Activated B cell treated with CpG ODN at 0.5 μM for 24 hours (primary cell): ENCODE measurements at regions not wholly inside any gene's neighbourhood (a gene's known extent, or its start where the extent isn't known, plus 50 kb on each side); places are given as distances from the start of the nearest gene placed in this dataset.

Experiments
- ATAC-seq: fragments of 200-7000 bp; cut with Tn5 transposase; one replicate; pipeline ENCODE4 v1.10.0; 2021; ENCODE audit warnings: low read depth, mild to moderate bottlenecking, moderate library complexity
- CTCF ChIA-PET: fragments of 350-600 bp; sonication (Branson Sonifier 250); formaldehyde crosslinking; loops from one replicate; lab custom pipeline; 2021; ENCODE audit warnings: antibody characterized with exemption; lab: Charles Lee
- POLR2A ChIA-PET: fragments of 350-600 bp; sonication (Branson Sonifier 250); formaldehyde crosslinking; loops from one replicate; lab custom pipeline; 2021; ENCODE audit warnings: antibody characterized with exemption; lab: Charles Lee
- DNase-seq: peaks from one replicate; pipeline ENCODE4 v3.0.0; 2022
- H3K27ac Mint-ChIP-seq: one replicate; pipeline ENCODE4 v1.8.0; 2020; ENCODE audit warnings: mixed read lengths
- H3K27me3 Mint-ChIP-seq: one replicate; pipeline ENCODE4 v1.8.0; 2021; ENCODE audit warnings: mixed read lengths
- H3K36me3 Mint-ChIP-seq: one replicate; pipeline ENCODE4 v1.8.0; 2021; ENCODE audit warnings: low read depth, mixed read lengths
- H3K4me1 Mint-ChIP-seq: one replicate; pipeline ENCODE4 v1.8.0; 2021; ENCODE audit warnings: mixed read lengths
- H3K4me3 Mint-ChIP-seq: one replicate; pipeline ENCODE4 v1.8.0; 2020; ENCODE audit warnings: mild to moderate bottlenecking, mixed read lengths
- H3K9me3 Mint-ChIP-seq: one replicate; pipeline ENCODE4 v1.8.0; 2020; ENCODE audit warnings: mixed read lengths
- intact Hi-C: fragments of 100-400 bp; cut with micrococcal nuclease; formaldehyde crosslinking; loops from one replicate; pipeline ENCODE4 v1.15.1; 2024
- TF ChIP-seq, protein P1 (sequence below): fragments of 200-600 bp; IDR thresholded peaks from one replicate; pipeline ENCODE4 v1.8.0; 2022; ENCODE audit warnings: antibody characterized with exemption, mild to moderate bottlenecking

DNA sequence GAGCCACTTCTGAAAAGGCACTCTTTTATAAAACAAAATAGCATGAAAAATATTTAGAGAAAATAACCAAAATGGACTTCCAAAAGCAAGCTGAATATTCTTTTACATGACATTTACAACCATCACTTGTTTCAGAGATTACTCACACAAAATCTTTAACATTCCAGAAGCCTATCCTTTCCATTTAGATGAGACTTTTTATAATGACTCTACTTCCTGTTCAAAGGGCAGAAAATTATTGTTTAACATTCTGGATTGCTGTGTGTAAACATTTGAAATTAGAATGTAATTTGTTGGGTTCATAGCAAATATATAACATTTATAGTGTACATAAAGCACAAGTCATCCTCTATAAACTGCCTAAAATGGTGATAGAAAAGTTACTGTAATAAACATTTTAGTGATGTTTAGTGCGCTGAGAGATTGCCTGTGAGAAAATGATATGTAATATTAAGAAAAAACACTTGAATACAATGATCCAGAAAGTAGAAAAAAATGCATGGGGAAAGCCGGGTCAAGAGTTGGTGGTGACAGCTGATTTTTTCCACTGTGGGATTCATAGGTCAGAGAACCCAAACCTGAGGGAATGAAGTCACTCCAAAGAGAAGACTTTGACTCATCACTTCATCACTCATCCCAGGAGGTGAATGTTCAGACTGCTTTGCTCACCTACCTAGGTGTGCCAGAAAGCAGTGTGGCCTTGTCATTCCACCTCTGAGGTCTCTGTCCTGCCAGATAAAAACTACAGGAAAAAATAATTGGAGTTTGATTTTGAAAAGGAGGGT is 305.8 kb downstream of the ARPP21 start:
- Mint-ChIP-seq H3K4me1 (no peaks in the 10 kb centered on the region), H3K27me3 (no peaks in the 10 kb centered on the region), H3K36me3 (no peaks in the 10 kb centered on the region), H3K9me3 (no peaks in the 10 kb centered on the region), H3K4me3 (no peak overlapping the region), H3K27ac (no peak overlapping the region)
- ATAC-seq (no peak), DNase-seq (no peak)
- CTCF ChIA-PET: no interaction called here
- POLR2A ChIA-PET: no interaction called here
- intact Hi-C loops: no loop called here
- TF ChIP-seq, protein P1, sequence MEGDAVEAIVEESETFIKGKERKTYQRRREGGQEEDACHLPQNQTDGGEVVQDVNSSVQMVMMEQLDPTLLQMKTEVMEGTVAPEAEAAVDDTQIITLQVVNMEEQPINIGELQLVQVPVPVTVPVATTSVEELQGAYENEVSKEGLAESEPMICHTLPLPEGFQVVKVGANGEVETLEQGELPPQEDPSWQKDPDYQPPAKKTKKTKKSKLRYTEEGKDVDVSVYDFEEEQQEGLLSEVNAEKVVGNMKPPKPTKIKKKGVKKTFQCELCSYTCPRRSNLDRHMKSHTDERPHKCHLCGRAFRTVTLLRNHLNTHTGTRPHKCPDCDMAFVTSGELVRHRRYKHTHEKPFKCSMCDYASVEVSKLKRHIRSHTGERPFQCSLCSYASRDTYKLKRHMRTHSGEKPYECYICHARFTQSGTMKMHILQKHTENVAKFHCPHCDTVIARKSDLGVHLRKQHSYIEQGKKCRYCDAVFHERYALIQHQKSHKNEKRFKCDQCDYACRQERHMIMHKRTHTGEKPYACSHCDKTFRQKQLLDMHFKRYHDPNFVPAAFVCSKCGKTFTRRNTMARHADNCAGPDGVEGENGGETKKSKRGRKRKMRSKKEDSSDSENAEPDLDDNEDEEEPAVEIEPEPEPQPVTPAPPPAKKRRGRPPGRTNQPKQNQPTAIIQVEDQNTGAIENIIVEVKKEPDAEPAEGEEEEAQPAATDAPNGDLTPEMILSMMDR: no peak

GRCh38 chr3:35946121-35946853 is 307.0 kb downstream of the ARPP21 start:
- Mint-ChIP-seq H3K27me3 (no peaks in the 10 kb centered on the region), H3K4me1 (no peaks in the 10 kb centered on the region), H3K4me3 (no peak overlapping the region), H3K27ac (no peak overlapping the region), H3K36me3 (no peaks in the 10 kb centered on the region), H3K9me3 (no peaks in the 10 kb centered on the region)
- no peak for ATAC-seq
- no peak for DNase-seq
- CTCF ChIA-PET: no interaction called here
- POLR2A ChIA-PET: no interaction called here
- TF ChIP-seq, protein P1: no peak
- intact Hi-C loops: no loop called here

DNA sequence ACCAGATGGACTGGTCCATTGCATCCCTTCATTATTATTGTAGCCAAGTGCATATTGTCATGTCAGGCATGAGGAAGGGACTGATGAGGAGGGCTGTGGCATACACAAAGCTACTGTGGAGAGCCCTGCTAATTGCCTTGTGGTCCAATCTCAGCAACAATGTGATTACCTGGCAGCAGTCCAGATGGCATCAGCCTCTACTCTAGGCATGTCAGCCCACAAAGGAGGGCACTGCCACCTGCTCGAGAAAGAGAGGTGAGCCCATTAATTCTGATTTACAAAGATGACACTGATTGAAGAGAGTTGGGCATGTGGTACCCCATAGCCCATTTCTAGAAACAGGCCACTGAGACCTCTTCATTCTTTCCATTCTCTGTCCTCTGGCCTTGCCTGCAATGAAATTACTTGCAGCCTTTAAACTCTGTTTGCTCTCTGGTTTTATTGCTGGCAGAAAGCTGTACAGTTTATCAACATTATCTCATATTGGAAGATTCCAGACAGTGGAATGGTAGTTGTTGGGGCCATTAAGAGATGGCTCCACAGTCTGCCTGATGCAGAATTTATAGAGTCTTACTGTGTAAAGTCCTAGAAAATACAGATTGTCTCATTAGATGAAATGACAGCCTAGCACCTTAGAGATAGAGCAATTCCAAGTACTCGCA is 307.7 kb downstream of the ARPP21 start:
- TF ChIP-seq, protein P1: no peak
- CTCF ChIA-PET: no interaction called here
- Mint-ChIP-seq H3K4me3 (no peak overlapping the region), H3K36me3 (no peaks in the 10 kb centered on the region), H3K27ac (no peak overlapping the region), H3K27me3 (no peaks in the 10 kb centered on the region), H3K4me1 (no peaks in the 10 kb centered on the region), H3K9me3 (no peaks in the 10 kb centered on the region)
- intact Hi-C loops: no loop called here
- DNase-seq (no peak), ATAC-seq (no peak)
- POLR2A ChIA-PET: no interaction called here

- Mint-ChIP-seq H3K4me1 (no peaks in the 10 kb centered on the region), H3K4me3 (no peak overlapping the region), H3K27me3 (peaks cover 2% of the 10 kb centered on the region), H3K36me3 (no peaks in the 10 kb centered on the region), H3K27ac (no peak overlapping the region), H3K9me3 (no peaks in the 10 kb centered on the region)
- no peak for DNase-seq
- TF ChIP-seq, protein P1: no peak
- ChIA-PET CTCF (no interaction called here), POLR2A (no interaction called here)
- intact Hi-C loops: no loop called here
- ATAC-seq: no peak
Observed at GRCh38 chr3:35950021-35950420, 310.7 kb downstream of the ARPP21 start.

GRCh38 chr3:35954413-35954812 is 315.1 kb downstream of the ARPP21 start:
- ChIA-PET POLR2A (no interaction called here), CTCF (interaction anchor here (0.9 kb wide), 1 partner anchor 11 kb away, joined by 4 read pairs; no protein-coding TSS in a partner anchor)
- no peak for ATAC-seq
- no peak overlapping the region for H3K27ac Mint-ChIP-seq
- TF ChIP-seq, protein P1: no peak
- intact Hi-C loops: no loop called here
- H3K27me3 Mint-ChIP-seq: peaks cover 2% of the 10 kb centered on the region
- H3K9me3 Mint-ChIP-seq: peaks cover 2% of the 10 kb centered on the region
- H3K4me3 Mint-ChIP-seq: no peak overlapping the region
- no peaks in the 10 kb centered on the region for H3K4me1 Mint-ChIP-seq
- no peak for DNase-seq
- no peaks in the 10 kb centered on the region for H3K36me3 Mint-ChIP-seq
